MCF 10A (cell line): ENCODE measurements at regions not wholly inside any gene's neighbourhood (a gene's known extent, or its start where the extent isn't known, plus 50 kb on each side); places are given as distances from the start of the nearest gene placed in this dataset.

Experiments used
- BruUV-seq: library from RNA; stranded (reverse); fragments of 400-500 nt; replicated peaks from 2 replicates; lab custom pipeline; 2021; lab: Mats Ljungman, UMichigan
- CTCF ChIA-PET: fragments of 300-600 bp; sonication (Branson Sonifier 250); formaldehyde crosslinking; extraction: SDS; loops from one replicate; lab custom pipeline; 2021; ENCODE audit warnings: antibody characterized with exemption, inconsistent platforms; lab: Yijun Ruan, JAX
- POLR2A ChIA-PET: fragments of 300-600, 350-650 bp; sonication (Branson Sonifier 250); formaldehyde crosslinking; extraction: SDS; loops from one replicate; lab custom pipeline; 2020; ENCODE audit warnings: antibody characterized with exemption, inconsistent platforms; lab: Yijun Ruan, JAX
- DNase-seq: peaks from one replicate; pipeline ENCODE4 v3.0.0-alpha.2; 2018; ENCODE audit not compliant: unreplicated experiment
- H3K27ac Mint-ChIP-seq: one replicate; pipeline ENCODE4 v1.8.0; 2022; ENCODE audit warnings: mild to moderate bottlenecking, low read depth, mixed read lengths; ENCODE audit not compliant: unreplicated experiment
- H3K27me3 Mint-ChIP-seq: one replicate; pipeline ENCODE4 v1.8.0; 2022; ENCODE audit warnings: mixed read lengths; ENCODE audit not compliant: insufficient read depth, unreplicated experiment
- H3K36me3 Mint-ChIP-seq: one replicate; pipeline ENCODE4 v1.8.0; 2022; ENCODE audit warnings: mild to moderate bottlenecking, moderate library complexity, mixed read lengths; ENCODE audit not compliant: insufficient read depth, unreplicated experiment
- H3K4me1 Mint-ChIP-seq: one replicate; pipeline ENCODE4 v1.8.0; 2022; ENCODE audit warnings: mixed read lengths; ENCODE audit not compliant: insufficient read depth, unreplicated experiment
- H3K4me3 Mint-ChIP-seq: one replicate; pipeline ENCODE4 v1.8.0; 2022; ENCODE audit warnings: mild to moderate bottlenecking, moderate library complexity, mixed read lengths; ENCODE audit not compliant: unreplicated experiment
- H3K9me3 Mint-ChIP-seq: one replicate; pipeline ENCODE4 v1.8.0; 2022; ENCODE audit warnings: mixed read lengths; ENCODE audit not compliant: unreplicated experiment
- CTCF ChIP-seq: fragments of 200-600 bp; IDR thresholded peaks from one replicate; pipeline ENCODE4 v1.8.0; 2022; ENCODE audit warnings: antibody characterized with exemption, mild to moderate bottlenecking; ENCODE audit not compliant: unreplicated experiment
- intact Hi-C: fragments of 100-400 bp; cut with micrococcal nuclease; formaldehyde crosslinking; loops from 2 replicates; pipeline ENCODE4 v1.14.1; 2022

- CTCF ChIA-PET: interaction anchor here (0.6 to 1.3 kb wide), 10 partner anchors 43 to 1066 kb away, joined by 3 to 5 read pairs (median 4); partner anchors contain the start of gene SCAND1
- Mint-ChIP-seq H3K27ac (peak overlapping the region; percentile 46), H3K9me3 (no peaks in the 10 kb centered on the region), H3K4me3 (peak overlapping the region; percentile 90), H3K27me3 (no peaks in the 10 kb centered on the region), H3K36me3 (no peaks in the 10 kb centered on the region), H3K4me1 (peaks cover 26% of the 10 kb centered on the region)
- TF ChIP-seq CTCF: no peak
- intact Hi-C loops: no loop called here
- DNase-seq: no peak
- no TSS peak for BruUV-seq
- POLR2A ChIA-PET: interaction anchor here (0.6 to 3.8 kb wide), 10 partner anchors 19 to 349 kb away, joined by 3 to 22 read pairs (median 4); partner anchors contain the start of genes RBM39 and SCAND1
Measured at GRCh38 chr20:36091561-36092397, 62.8 kb upstream of the EPB41L1 start.

- no TSS peak for BruUV-seq
- Mint-ChIP-seq H3K36me3 (no peaks in the 10 kb centered on the region), H3K27me3 (no peaks in the 10 kb centered on the region), H3K9me3 (no peaks in the 10 kb centered on the region), H3K4me1 (peaks cover 31% of the 10 kb centered on the region), H3K4me3 (peak overlapping the region; percentile 90), H3K27ac (no peak overlapping the region)
- no peak for TF ChIP-seq CTCF
- DNase-seq: peak; percentile 21
- ChIA-PET CTCF (interaction anchor here (0.7 to 7.8 kb wide), 6 partner anchors 36 to 138 kb away, joined by 3 to 66 read pairs (median 4); partner anchors contain the start of gene SCAND1), POLR2A (interaction anchor here (0.6 to 3.8 kb wide), 9 partner anchors 18 to 350 kb away, joined by 3 to 22 read pairs (median 7); partner anchors contain the start of genes RBM39 and SCAND1)
- intact Hi-C loops: no loop called here
Measured at GRCh38 chr20:36092398-36093024, 62.0 kb upstream of the EPB41L1 start.

GRCh38 chr20:36093025-36093803, 61.3 kb upstream of the EPB41L1 start:
- intact Hi-C loops: no loop called here
- Mint-ChIP-seq H3K4me1 (peaks cover 33% of the 10 kb centered on the region), H3K4me3 (peak overlapping the region; percentile 90), H3K27ac (no peak overlapping the region), H3K27me3 (no peaks in the 10 kb centered on the region), H3K36me3 (no peaks in the 10 kb centered on the region), H3K9me3 (no peaks in the 10 kb centered on the region)
- ChIA-PET POLR2A (interaction anchor here (0.6 to 3.8 kb wide), 16 partner anchors 8 to 351 kb away, joined by 3 to 22 read pairs (median 6); partner anchors contain the start of genes RBM39 and SCAND1), CTCF (interaction anchor here (0.7 to 7.8 kb wide), 6 partner anchors 22 to 139 kb away, joined by 3 to 66 read pairs (median 4); partner anchors contain the start of gene SCAND1)
- peak; percentile 15 for DNase-seq
- BruUV-seq: no TSS peak
- TF ChIP-seq CTCF: no peak
